ENCODE measurements at regions not wholly inside any gene's neighbourhood (a gene's known extent, or its start where the extent isn't known, plus 50 kb on each side); places are given as distances from the start of the nearest gene placed in this dataset.

- H3K27me3 ChIP-seq (ENCODE audit: insufficient read depth, low read length) = no peaks in the 10 kb centered on the region
- H3K36me3 Mint-ChIP-seq = no peaks in the 10 kb centered on the region
- H3K4me1 Mint-ChIP-seq = no peaks in the 10 kb centered on the region
- intact Hi-C loops (cut with micrococcal nuclease) = no loop called here
- no peak overlapping the region for H3K4me3 ChIP-seq (ENCODE audit: low read length in 2 of 2)
- CTCF ChIA-PET (ENCODE audit: partially characterized antibody) = no interaction called here
- POLR2A ChIA-PET (ENCODE audit: partially characterized antibody) = no interaction called here
- peaks cover 0 to 1% of the 10 kb centered on the region in 2 donors for H3K27me3 Mint-ChIP-seq
- no peak overlapping the region for H3K27ac Mint-ChIP-seq
- H3K4me1 ChIP-seq (ENCODE audit: insufficient read depth, low read length) = no peaks in the 10 kb centered on the region
- H3K36me3 ChIP-seq (ENCODE audit: insufficient read depth, low read length) = no peaks in the 10 kb centered on the region
- DNase-seq = no peak
- no peak overlapping the region for H3K4me3 Mint-ChIP-seq
- H3K27ac ChIP-seq (ENCODE audit: low read depth, low read length) = no peak overlapping the region
- H3K9me3 ChIP-seq (ENCODE audit: control insufficient read depth in 1 of 2, low read length in 2 of 2) = no peaks in the 10 kb centered on the region
- H3K9me3 Mint-ChIP-seq = peaks cover 0 to 9% (median 0%) of the 10 kb centered on the region in 8 donors
Observed at GRCh38 chr12:30105505-30105904, 321.8 kb upstream of the TMTC1 start.

- Mint-ChIP-seq H3K27ac (no peak overlapping the region), H3K4me3 (no peak overlapping the region), H3K36me3 (no peaks in the 10 kb centered on the region), H3K4me1 (no peaks in the 10 kb centered on the region), H3K27me3 (peaks cover 0 to 1% of the 10 kb centered on the region in 2 donors), H3K9me3 (peaks cover 0 to 9% (median 0%) of the 10 kb centered on the region in 8 donors)
- Histone ChIP-seq H3K36me3 (ENCODE audit: insufficient read depth, low read length) (no peaks in the 10 kb centered on the region), H3K9me3 (ENCODE audit: control insufficient read depth in 1 of 2, low read length in 2 of 2) (no peaks in the 10 kb centered on the region), H3K27ac (ENCODE audit: low read depth, low read length) (no peak overlapping the region), H3K4me1 (ENCODE audit: insufficient read depth, low read length) (no peaks in the 10 kb centered on the region), H3K4me3 (ENCODE audit: low read length in 2 of 2) (no peak overlapping the region), H3K27me3 (ENCODE audit: insufficient read depth, low read length) (no peaks in the 10 kb centered on the region)
- ChIA-PET CTCF (ENCODE audit: partially characterized antibody) (no interaction called here), POLR2A (ENCODE audit: partially characterized antibody) (no interaction called here)
- DNase-seq = no peak
- intact Hi-C loops (cut with micrococcal nuclease) = no loop called here
Observed at GRCh38 chr12:30104971-30105370, 321.2 kb upstream of the TMTC1 start.

DNA sequence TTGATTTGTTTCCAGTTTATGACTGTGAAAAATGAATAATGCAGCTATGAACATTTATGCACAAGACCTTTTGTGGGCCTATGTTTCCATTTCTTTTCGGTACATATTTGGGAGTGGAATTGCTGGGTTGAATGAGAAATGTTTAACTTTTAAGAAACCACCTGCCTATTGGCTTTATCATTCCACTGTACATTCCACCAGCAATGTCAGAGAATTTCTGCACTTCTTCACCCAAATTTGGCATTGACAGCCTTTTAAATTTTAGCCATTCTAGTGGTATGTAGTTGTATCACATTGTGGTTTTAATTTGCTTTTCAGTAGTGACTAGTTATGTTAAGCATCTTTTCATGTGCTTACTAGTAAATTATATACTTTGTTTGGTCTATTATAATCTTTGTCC is 317.0 kb upstream of the TMTC1 start:
- Mint-ChIP-seq H3K4me3 (no peak overlapping the region), H3K9me3 (peaks cover 0 to 2% (median 0%) of the 10 kb centered on the region in 8 donors), H3K27ac (no peak overlapping the region), H3K36me3 (no peaks in the 10 kb centered on the region), H3K4me1 (no peaks in the 10 kb centered on the region), H3K27me3 (no peaks in the 10 kb centered on the region)
- no peaks in the 10 kb centered on the region for H3K27me3 ChIP-seq (ENCODE audit: insufficient read depth, low read length)
- H3K4me1 ChIP-seq (ENCODE audit: insufficient read depth, low read length) = no peaks in the 10 kb centered on the region
- DNase-seq = no peak
- H3K4me3 ChIP-seq (ENCODE audit: low read length in 2 of 2) = no peak overlapping the region
- no peaks in the 10 kb centered on the region for H3K36me3 ChIP-seq (ENCODE audit: insufficient read depth, low read length)
- CTCF ChIA-PET (ENCODE audit: partially characterized antibody) = no interaction called here
- POLR2A ChIA-PET (ENCODE audit: partially characterized antibody) = no interaction called here
- intact Hi-C loops (cut with micrococcal nuclease) = no loop called here
- no peak overlapping the region for H3K27ac ChIP-seq (ENCODE audit: low read depth, low read length)
- no peaks in the 10 kb centered on the region for H3K9me3 ChIP-seq (ENCODE audit: control insufficient read depth in 1 of 2, low read length in 2 of 2)

- DNase-seq = no peak
- H3K27me3 Mint-ChIP-seq = no peaks in the 10 kb centered on the region
- H3K27ac Mint-ChIP-seq = no peak overlapping the region
- Histone ChIP-seq H3K27ac (ENCODE audit: low read depth, low read length) (no peak overlapping the region), H3K4me3 (ENCODE audit: low read length in 2 of 2) (no peak overlapping the region), H3K9me3 (ENCODE audit: control insufficient read depth in 1 of 2, low read length in 2 of 2) (no peaks in the 10 kb centered on the region), H3K27me3 (ENCODE audit: insufficient read depth, low read length) (no peaks in the 10 kb centered on the region), H3K36me3 (ENCODE audit: insufficient read depth, low read length) (no peaks in the 10 kb centered on the region), H3K4me1 (ENCODE audit: insufficient read depth, low read length) (no peaks in the 10 kb centered on the region)
- H3K36me3 Mint-ChIP-seq = no peaks in the 10 kb centered on the region
- ChIA-PET CTCF (ENCODE audit: partially characterized antibody) (no interaction called here), POLR2A (ENCODE audit: partially characterized antibody) (no interaction called here)
- H3K9me3 Mint-ChIP-seq = peaks cover 0 to 2% (median 0%) of the 10 kb centered on the region in 8 donors
- no peak overlapping the region for H3K4me3 Mint-ChIP-seq
- intact Hi-C loops (cut with micrococcal nuclease) = no loop called here
- H3K4me1 Mint-ChIP-seq = no peaks in the 10 kb centered on the region
Observed at GRCh38 chr12:30098677-30099076, 314.9 kb upstream of the TMTC1 start.

DNA sequence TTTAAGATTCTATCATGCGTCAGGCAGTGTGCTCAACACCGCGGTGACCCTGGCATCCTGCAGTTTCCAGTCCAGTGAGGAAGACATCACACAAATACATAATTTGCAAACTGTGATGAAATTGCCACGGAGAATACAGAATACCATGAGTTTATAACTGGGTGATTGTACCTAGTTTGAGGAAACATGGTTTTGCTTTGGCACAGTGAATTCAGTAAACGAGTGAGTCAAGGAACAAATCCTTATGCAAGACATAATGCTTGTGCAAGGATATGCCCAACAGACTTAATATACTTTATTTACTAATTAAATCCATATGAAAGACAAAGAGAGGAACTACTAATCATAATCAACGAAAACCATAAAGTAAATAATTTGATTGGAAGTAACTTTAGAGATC is 311.8 kb upstream of the TMTC1 start:
- POLR2A ChIA-PET (ENCODE audit: partially characterized antibody) = no interaction called here
- intact Hi-C loops (cut with micrococcal nuclease) = no loop called here
- Histone ChIP-seq H3K9me3 (ENCODE audit: control insufficient read depth in 1 of 2, low read length in 2 of 2) (no peaks in the 10 kb centered on the region), H3K27ac (ENCODE audit: low read depth, low read length) (no peak overlapping the region), H3K4me1 (ENCODE audit: insufficient read depth, low read length) (no peaks in the 10 kb centered on the region), H3K27me3 (ENCODE audit: insufficient read depth, low read length) (no peaks in the 10 kb centered on the region), H3K36me3 (ENCODE audit: insufficient read depth, low read length) (no peaks in the 10 kb centered on the region), H3K4me3 (ENCODE audit: low read length in 2 of 2) (no peak overlapping the region)
- no peak for DNase-seq
- Mint-ChIP-seq H3K9me3 (peaks cover 0 to 3% (median 2%) of the 10 kb centered on the region in 8 donors), H3K27ac (no peak overlapping the region), H3K27me3 (no peaks in the 10 kb centered on the region), H3K36me3 (no peaks in the 10 kb centered on the region), H3K4me1 (no peaks in the 10 kb centered on the region), H3K4me3 (no peak overlapping the region)
- CTCF ChIA-PET (ENCODE audit: partially characterized antibody) = no interaction called here

DNA sequence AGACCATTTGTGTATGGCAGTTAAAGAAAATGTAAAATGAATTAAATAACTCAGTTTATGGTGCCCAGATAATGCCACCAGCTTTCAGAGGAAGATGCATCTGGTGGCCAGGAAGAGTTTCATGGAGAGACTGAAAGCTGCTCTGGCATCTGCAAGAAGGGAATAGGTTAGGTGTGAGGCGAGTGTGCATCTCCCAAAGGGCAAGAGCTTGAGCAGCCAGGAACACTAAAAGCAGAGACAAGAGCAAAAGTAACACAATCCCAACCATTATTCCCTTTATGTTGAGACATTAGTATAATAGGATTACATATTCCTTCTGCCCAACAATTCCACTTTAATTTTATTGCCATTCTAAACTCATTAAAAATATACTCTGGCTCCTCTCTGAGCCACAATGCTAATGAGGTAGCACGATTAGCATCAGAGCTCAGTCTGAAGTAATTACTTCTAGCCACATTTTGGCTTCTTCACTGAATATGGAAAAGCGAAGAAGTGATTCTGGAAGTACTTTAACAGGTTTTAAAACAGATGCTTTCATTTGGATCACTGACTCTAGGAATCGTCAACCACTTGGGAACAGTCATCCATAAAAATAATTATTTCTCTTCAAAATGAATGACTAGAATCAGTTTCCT is 309.4 kb upstream of the TMTC1 start:
- ChIA-PET CTCF (ENCODE audit: partially characterized antibody) (no interaction called here), POLR2A (ENCODE audit: partially characterized antibody) (no interaction called here)
- H3K27ac Mint-ChIP-seq = no peak overlapping the region
- peaks cover 0 to 3% (median 2%) of the 10 kb centered on the region in 8 donors for H3K9me3 Mint-ChIP-seq
- no peak overlapping the region for H3K4me3 Mint-ChIP-seq
- no peaks in the 10 kb centered on the region for H3K27me3 Mint-ChIP-seq
- Histone ChIP-seq H3K27ac (ENCODE audit: low read depth, low read length) (no peak overlapping the region), H3K4me1 (ENCODE audit: insufficient read depth, low read length) (no peaks in the 10 kb centered on the region), H3K4me3 (ENCODE audit: low read length in 2 of 2) (no peak overlapping the region), H3K36me3 (ENCODE audit: insufficient read depth, low read length) (no peaks in the 10 kb centered on the region), H3K27me3 (ENCODE audit: insufficient read depth, low read length) (no peaks in the 10 kb centered on the region), H3K9me3 (ENCODE audit: control insufficient read depth in 1 of 2, low read length in 2 of 2) (no peaks in the 10 kb centered on the region)
- H3K4me1 Mint-ChIP-seq = no peaks in the 10 kb centered on the region
- intact Hi-C loops (cut with micrococcal nuclease) = no loop called here
- H3K36me3 Mint-ChIP-seq = no peaks in the 10 kb centered on the region
- no peak for DNase-seq

DNA sequence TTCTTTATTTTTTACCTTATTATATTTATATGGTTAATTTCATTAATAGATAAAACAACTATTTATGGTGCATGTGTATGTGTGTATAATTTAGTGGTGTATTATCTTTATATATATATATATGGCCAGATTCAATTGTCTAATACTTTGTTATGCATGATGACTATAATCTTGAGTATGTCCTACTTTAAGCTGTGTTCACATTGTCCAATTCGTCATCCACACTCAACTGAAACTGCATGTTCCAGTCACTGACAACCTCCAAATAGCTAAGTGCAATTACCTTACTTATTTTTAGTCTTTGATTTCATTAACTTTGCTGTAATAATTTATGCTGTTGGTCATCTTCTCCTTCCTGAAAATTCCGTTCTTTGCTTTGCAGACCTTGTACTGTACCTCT is 306.5 kb upstream of the TMTC1 start:
- DNase-seq = no peak
- Histone ChIP-seq H3K4me3 (ENCODE audit: low read length in 2 of 2) (no peak overlapping the region), H3K4me1 (ENCODE audit: insufficient read depth, low read length) (no peaks in the 10 kb centered on the region), H3K36me3 (ENCODE audit: insufficient read depth, low read length) (no peaks in the 10 kb centered on the region), H3K27me3 (ENCODE audit: insufficient read depth, low read length) (no peaks in the 10 kb centered on the region), H3K27ac (ENCODE audit: low read depth, low read length) (no peak overlapping the region), H3K9me3 (ENCODE audit: control insufficient read depth in 1 of 2, low read length in 2 of 2) (no peaks in the 10 kb centered on the region)
- Mint-ChIP-seq H3K9me3 (peaks cover 0 to 3% (median 2%) of the 10 kb centered on the region in 8 donors), H3K27ac (no peak overlapping the region), H3K4me1 (no peaks in the 10 kb centered on the region), H3K27me3 (no peaks in the 10 kb centered on the region), H3K4me3 (no peak overlapping the region), H3K36me3 (no peaks in the 10 kb centered on the region)
- POLR2A ChIA-PET (ENCODE audit: partially characterized antibody) = no interaction called here
- intact Hi-C loops (cut with micrococcal nuclease) = no loop called here
- CTCF ChIA-PET (ENCODE audit: partially characterized antibody) = no interaction called here
